ENCODE measurements at regions not wholly inside any gene's neighbourhood (a gene's known extent, or its start where the extent isn't known, plus 50 kb on each side); places are given as distances from the start of the nearest gene placed in this dataset.

GRCh38 chr16:64098451-64098850 is 1023.4 kb downstream of the CDH11 start:
- H3K27ac Mint-ChIP-seq = no peak overlapping the region
- H3K27me3 Mint-ChIP-seq = no peaks in the 10 kb centered on the region
- DNase-seq = no peak
- H3K4me3 Mint-ChIP-seq = no peak overlapping the region
- TF ChIP-seq CTCF (IDR thresholded peaks at IDR 0.05) = no peak
- no peaks in the 10 kb centered on the region for H3K36me3 Mint-ChIP-seq (ENCODE audit: low read depth)
- no peak for ATAC-seq (ENCODE audit: low read depth)
- intact Hi-C loops (cut with micrococcal nuclease) = no loop called here
- ChIA-PET POLR2A (no interaction called here), CTCF (no interaction called here)
- H3K9me3 Mint-ChIP-seq = peaks cover 9% of the 10 kb centered on the region
- H3K4me1 Mint-ChIP-seq = no peaks in the 10 kb centered on the region

DNA sequence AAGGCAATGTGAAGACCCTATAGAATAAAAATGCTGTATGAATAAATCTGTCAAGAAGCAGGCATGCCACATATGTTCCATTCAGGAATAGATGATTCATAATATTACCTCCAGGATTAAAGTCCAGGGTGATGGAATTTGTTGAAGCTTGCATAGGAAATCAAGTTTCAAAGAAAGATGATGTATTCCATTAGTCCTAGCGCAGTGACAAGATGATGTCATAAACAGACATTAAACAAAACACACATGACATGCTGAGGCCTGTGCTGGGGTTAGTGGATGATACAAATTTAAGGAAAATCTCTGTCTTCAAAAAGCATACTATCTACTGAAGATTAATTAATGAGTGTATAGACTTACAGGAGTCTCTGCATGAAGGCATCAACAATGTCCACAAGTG is 1025.2 kb downstream of the CDH11 start:
- ChIA-PET POLR2A (no interaction called here), CTCF (no interaction called here)
- H3K4me3 Mint-ChIP-seq = no peak overlapping the region
- no peaks in the 10 kb centered on the region for H3K36me3 Mint-ChIP-seq (ENCODE audit: low read depth)
- intact Hi-C loops (cut with micrococcal nuclease) = no loop called here
- no peak for ATAC-seq (ENCODE audit: low read depth)
- no peak overlapping the region for H3K27ac Mint-ChIP-seq
- no peak for DNase-seq
- no peaks in the 10 kb centered on the region for H3K27me3 Mint-ChIP-seq
- no peak for TF ChIP-seq CTCF (IDR thresholded peaks at IDR 0.05)
- H3K4me1 Mint-ChIP-seq = no peaks in the 10 kb centered on the region
- peaks cover 5% of the 10 kb centered on the region for H3K9me3 Mint-ChIP-seq

DNA sequence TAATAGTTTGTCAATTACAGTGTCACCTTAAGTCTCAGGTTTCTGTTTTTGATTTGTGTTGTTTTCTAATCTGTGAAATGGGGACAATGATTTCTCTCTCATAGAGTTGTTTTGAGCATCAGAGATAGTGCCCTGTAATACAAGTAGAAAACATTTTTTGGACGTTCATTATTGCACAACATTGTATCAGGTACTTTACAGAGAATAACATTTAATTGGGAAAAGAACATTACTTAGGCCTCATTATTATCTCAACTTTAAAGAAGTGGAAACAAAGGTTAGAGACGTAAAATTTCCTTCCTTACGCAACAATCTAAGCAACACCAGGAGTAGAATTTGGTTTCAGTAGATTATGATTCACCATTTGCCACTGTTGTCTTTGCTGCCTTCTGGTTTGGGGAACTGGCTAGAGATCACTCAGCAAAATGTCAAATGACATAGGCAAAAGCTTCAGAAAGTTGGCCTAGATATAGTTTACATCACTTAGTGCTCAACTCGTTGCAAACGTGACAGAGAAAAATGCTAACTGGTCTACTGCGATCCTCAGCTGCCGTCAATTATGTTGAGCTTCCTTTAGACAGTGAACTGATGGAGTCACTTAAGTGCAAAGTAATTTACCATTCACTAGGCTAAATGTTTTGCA is 1026.8 kb downstream of the CDH11 start:
- ATAC-seq (ENCODE audit: low read depth) (no peak), DNase-seq (no peak)
- Mint-ChIP-seq H3K27ac (no peak overlapping the region), H3K9me3 (peaks cover 5% of the 10 kb centered on the region), H3K4me3 (no peak overlapping the region), H3K36me3 (ENCODE audit: low read depth) (no peaks in the 10 kb centered on the region), H3K4me1 (no peaks in the 10 kb centered on the region), H3K27me3 (no peaks in the 10 kb centered on the region)
- no peak for TF ChIP-seq CTCF (IDR thresholded peaks at IDR 0.05)
- intact Hi-C loops (cut with micrococcal nuclease) = no loop called here
- ChIA-PET POLR2A (no interaction called here), CTCF (no interaction called here)

DNA sequence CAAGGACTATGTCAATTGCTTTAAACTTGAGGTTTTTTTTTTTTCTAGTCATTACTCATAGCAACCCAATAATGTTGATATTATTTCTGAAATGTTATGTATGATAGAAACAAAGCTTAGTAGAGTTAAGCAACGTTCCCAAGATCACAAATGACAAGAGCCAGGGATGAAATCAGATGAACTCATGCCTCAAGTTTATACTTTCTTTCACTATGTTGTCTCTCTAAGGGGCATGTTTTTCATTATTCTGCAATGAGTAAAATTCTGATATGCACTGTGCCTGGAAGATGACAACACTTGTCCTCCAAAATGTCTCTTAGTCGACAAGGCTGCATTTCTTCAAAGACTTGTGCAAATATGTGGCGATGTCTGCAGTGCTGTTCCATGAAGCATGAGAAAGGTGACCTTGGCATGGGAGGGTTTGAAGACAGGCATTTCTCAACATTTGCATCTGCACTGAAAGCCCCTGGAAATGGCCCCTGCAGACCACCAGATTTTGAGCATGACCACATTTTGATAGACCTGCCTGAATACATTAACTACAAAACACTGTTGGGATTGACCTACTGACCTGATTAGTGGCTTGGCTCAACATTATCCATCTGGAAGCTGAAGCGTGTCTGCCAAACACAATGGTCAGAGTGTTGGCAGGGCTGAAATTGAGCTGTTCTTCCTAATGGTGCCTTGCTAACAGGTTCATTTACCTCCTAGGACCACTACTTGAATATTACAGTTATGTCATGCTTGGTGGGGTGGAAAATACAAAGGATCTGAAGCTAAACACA is 1027.5 kb downstream of the CDH11 start:
- intact Hi-C loops (cut with micrococcal nuclease) = no loop called here
- CTCF ChIA-PET = no interaction called here
- ATAC-seq (ENCODE audit: low read depth) (no peak), DNase-seq (no peak)
- H3K27me3 Mint-ChIP-seq = no peaks in the 10 kb centered on the region
- no peak overlapping the region for H3K27ac Mint-ChIP-seq
- H3K36me3 Mint-ChIP-seq (ENCODE audit: low read depth) = no peaks in the 10 kb centered on the region
- peaks cover 5% of the 10 kb centered on the region for H3K9me3 Mint-ChIP-seq
- H3K4me3 Mint-ChIP-seq = no peak overlapping the region
- no peaks in the 10 kb centered on the region for H3K4me1 Mint-ChIP-seq
- no peak for TF ChIP-seq CTCF (IDR thresholded peaks at IDR 0.05)
- POLR2A ChIA-PET = no interaction called here

GRCh38 chr16:64092271-64092670 is 1029.6 kb downstream of the CDH11 start:
- intact Hi-C loops (cut with micrococcal nuclease) = no loop called here
- DNase-seq = no peak
- ATAC-seq (ENCODE audit: low read depth) = no peak

More at GRCh38 chr16:64092271-64092670, 1029.6 kb downstream of the CDH11 start:
- H3K9me3 Mint-ChIP-seq = peaks cover 7% of the 10 kb centered on the region
- H3K4me3 Mint-ChIP-seq = no peak overlapping the region
- TF ChIP-seq CTCF (IDR thresholded peaks at IDR 0.05) = no peak
- H3K27me3 Mint-ChIP-seq = no peaks in the 10 kb centered on the region
- ChIA-PET CTCF (interaction anchor here (0.9 kb wide), 1 partner anchor 20 kb away, joined by 3 read pairs; no protein-coding TSS in a partner anchor), POLR2A (no interaction called here)
- H3K27ac Mint-ChIP-seq = no peak overlapping the region
- no peaks in the 10 kb centered on the region for H3K4me1 Mint-ChIP-seq
- H3K36me3 Mint-ChIP-seq (ENCODE audit: low read depth) = no peaks in the 10 kb centered on the region

Measured in activated B cell treated with CpG ODN at 0.5 μM for 24 hours (primary cell).